ENCODE measurements at regions not wholly inside any gene's neighbourhood (a gene's known extent, or its start where the extent isn't known, plus 50 kb on each side); places are given as distances from the start of the nearest gene placed in this dataset.

DNA sequence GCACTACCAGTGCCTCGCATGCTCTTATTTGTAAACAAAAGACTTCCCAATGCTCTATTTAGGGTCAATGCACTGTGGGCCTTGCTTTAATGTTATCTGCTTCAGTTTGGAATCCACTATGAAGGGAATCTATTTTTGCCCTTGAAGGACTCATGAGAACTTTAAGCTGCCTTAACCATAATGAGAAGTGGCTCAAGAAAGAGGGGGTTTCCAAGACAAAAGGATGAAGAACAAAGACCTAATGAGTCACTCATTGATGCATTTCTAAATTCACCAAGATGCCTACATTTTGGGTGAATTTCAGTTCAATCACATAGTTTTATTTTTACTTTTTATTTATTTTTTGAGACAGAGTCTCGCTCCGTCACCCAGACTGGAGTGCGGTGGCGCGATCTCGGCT, 228.2 kb downstream of the LY86 start:
- H2BK20ac ChIP-seq (ENCODE audit: low read depth, low read length, poor library complexity, severe bottlenecking): no peak overlapping the region
- no peak overlapping the region for H3K4ac ChIP-seq (ENCODE audit: low read depth, low read length)
- WGBS (ENCODE audit: extremely low coverage, insufficient read length, low lambda C conversion rate): no CpG with 5 or more reads among the region's 7 CpGs
- H3T11ph ChIP-seq (ENCODE audit: low read length): no peak overlapping the region
- TF ChIP-seq, protein P1, sequence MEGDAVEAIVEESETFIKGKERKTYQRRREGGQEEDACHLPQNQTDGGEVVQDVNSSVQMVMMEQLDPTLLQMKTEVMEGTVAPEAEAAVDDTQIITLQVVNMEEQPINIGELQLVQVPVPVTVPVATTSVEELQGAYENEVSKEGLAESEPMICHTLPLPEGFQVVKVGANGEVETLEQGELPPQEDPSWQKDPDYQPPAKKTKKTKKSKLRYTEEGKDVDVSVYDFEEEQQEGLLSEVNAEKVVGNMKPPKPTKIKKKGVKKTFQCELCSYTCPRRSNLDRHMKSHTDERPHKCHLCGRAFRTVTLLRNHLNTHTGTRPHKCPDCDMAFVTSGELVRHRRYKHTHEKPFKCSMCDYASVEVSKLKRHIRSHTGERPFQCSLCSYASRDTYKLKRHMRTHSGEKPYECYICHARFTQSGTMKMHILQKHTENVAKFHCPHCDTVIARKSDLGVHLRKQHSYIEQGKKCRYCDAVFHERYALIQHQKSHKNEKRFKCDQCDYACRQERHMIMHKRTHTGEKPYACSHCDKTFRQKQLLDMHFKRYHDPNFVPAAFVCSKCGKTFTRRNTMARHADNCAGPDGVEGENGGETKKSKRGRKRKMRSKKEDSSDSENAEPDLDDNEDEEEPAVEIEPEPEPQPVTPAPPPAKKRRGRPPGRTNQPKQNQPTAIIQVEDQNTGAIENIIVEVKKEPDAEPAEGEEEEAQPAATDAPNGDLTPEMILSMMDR (conservative IDR thresholded peaks at IDR 0.05): no peak
- no peaks in the 10 kb centered on the region for H3K9me3 Mint-ChIP-seq
- H3K4me2 ChIP-seq (ENCODE audit: insufficient read depth, insufficient read length, low read length): no peak overlapping the region
- H2BK120ac ChIP-seq (ENCODE audit: low read depth, low read length, poor library complexity, severe bottlenecking): no peak overlapping the region
- no peak overlapping the region for H2AK5ac ChIP-seq (ENCODE audit: insufficient read length, low read length)
- H3K79me2 ChIP-seq (ENCODE audit: insufficient read depth, low read length): no peaks in the 10 kb centered on the region
- no peak overlapping the region for H3K9ac ChIP-seq (ENCODE audit: extremely low read depth, insufficient read length, low read length)
- H3K79me1 ChIP-seq (ENCODE audit: insufficient read depth, low read depth, low read length, poor library complexity, severe bottlenecking): no peaks in the 10 kb centered on the region
- no peaks in the 10 kb centered on the region for H3K23me2 ChIP-seq (ENCODE audit: insufficient read length, low read depth, low read length, poor library complexity, severe bottlenecking)
- no peak overlapping the region for H2BK5ac ChIP-seq (ENCODE audit: insufficient read length, low read length)
- H4K91ac ChIP-seq (ENCODE audit: insufficient read length, low read depth, low read length): no peak overlapping the region
- DNase-seq: no peak
- no peak overlapping the region for H2AFZ ChIP-seq (ENCODE audit: low read length)
- H3K4me1 ChIP-seq (ENCODE audit: insufficient read depth, low read length): peaks cover 3% of the 10 kb centered on the region; the same call in 1 of the 2 replicates
- H4K5ac ChIP-seq (ENCODE audit: insufficient read length, low read depth, low read length): no peak overlapping the region
- no peak overlapping the region for H3K27ac Mint-ChIP-seq
- H3K27me3 Mint-ChIP-seq (ENCODE audit: low read depth): peaks cover 11% of the 10 kb centered on the region
- no peak overlapping the region for H4K8ac ChIP-seq (replicated peaks; ENCODE audit: insufficient read length, low read depth, low read length)
- no peak overlapping the region for H3K27ac ChIP-seq (ENCODE audit: insufficient read length, low read depth, low read length)
- H3K18ac ChIP-seq (ENCODE audit: insufficient read length, low read depth, low read length): no peak overlapping the region
- H3K4me1 Mint-ChIP-seq: peaks cover 26 to 28% of the 10 kb centered on the region in 2 experiments
- H3K4me3 Mint-ChIP-seq: no peak overlapping the region
- H3K9me3 ChIP-seq (ENCODE audit: control insufficient read depth, low read depth, low read length): no peaks in the 10 kb centered on the region
- no peak overlapping the region for H2BK15ac ChIP-seq (ENCODE audit: low read depth, low read length)
- H3K23ac ChIP-seq (ENCODE audit: insufficient read length, low read depth, low read length): no peak overlapping the region
- H3K14ac ChIP-seq (ENCODE audit: insufficient read depth, low read length): no peak overlapping the region
- H3K56ac ChIP-seq (ENCODE audit: insufficient read length, low read depth, low read length): no peak overlapping the region
- no peaks in the 10 kb centered on the region for H3K27me3 ChIP-seq (ENCODE audit: insufficient read depth, low read length)
- H4K20me1 ChIP-seq (ENCODE audit: control insufficient read depth, insufficient read depth, insufficient read length): no peaks in the 10 kb centered on the region
- no peak overlapping the region for H2BK12ac ChIP-seq (ENCODE audit: insufficient read length, low read depth, low read length)
- H3K36me3 Mint-ChIP-seq (ENCODE audit: insufficient read depth in 1 of 3, low read depth in 3 of 3): no peaks in the 10 kb centered on the region; a peak in 1 of 7 replicates
